ENCODE measurements at regions not wholly inside any gene's neighbourhood (a gene's known extent, or its start where the extent isn't known, plus 50 kb on each side); places are given as distances from the start of the nearest gene placed in this dataset.

DNA sequence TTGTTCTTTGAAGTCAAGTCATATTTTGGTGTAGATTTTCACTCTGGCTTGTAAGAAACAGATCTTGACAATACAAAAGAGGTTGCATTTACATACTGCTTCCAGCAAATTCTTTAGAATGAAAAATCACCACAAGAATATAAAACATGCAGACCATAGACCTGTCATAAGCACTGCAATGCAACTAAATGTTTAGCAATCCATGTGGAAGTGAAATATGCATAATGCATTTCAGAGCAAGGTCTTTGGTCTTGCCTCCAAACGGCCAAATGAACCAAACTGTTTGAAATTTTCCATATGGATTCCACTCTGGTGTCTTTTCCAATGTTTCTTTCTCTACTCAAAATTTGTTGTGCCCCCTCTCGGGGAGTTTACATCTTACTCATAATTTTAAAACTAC lies 271.0 kb upstream of the CDH20 start (continued):
- TF ChIP-seq EP400 (IDR thresholded peaks at IDR 0.05) = no peak

DNA sequence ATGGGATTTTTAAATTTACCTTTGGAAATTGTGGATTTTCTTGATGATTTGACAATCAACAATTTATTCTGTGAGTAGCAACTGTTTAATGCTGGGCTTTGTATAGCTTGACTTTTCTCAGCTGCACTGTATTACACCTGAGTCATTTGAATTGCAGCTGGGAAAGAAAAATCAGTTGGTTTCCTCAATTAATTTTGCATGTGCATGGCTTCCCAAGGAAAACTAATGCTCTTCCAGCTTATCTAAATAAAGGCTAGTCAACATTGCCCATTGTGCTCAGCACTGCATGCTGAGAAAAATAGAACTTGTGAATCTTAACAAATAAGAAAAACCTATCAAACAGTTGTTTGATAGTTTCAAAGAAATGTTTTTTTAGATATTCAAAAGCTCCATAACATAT lies 268.3 kb upstream of the CDH20 start:
- H3K27me3 ChIP-seq (ENCODE audit: control insufficient read depth in 2 of 2, insufficient read depth in 2 of 2, low read length in 2 of 2) = no peaks in the 10 kb centered on the region
- TF ChIP-seq FOXJ2 (tag; IDR thresholded peaks at IDR 0.05) (no peak), ZNF696 (CRISPR knock-in tag; conservative IDR thresholded peaks at IDR 0.05) (no peak), TCF3 (CRISPR knock-in tag; IDR thresholded peaks at IDR 0.05) (no peak), GABPA (tag; conservative IDR thresholded peaks at IDR 0.05; ENCODE audit: low read depth) (no peak), TGIF2 (CRISPR knock-in tag; IDR thresholded peaks at IDR 0.05) (no peak), SETDB1 (IDR thresholded peaks at IDR 0.05; ENCODE audit: low read length) (no peak), ZNF695 (CRISPR knock-in tag; IDR thresholded peaks at IDR 0.05) (no peak), ZNF507 (tag; conservative IDR thresholded peaks at IDR 0.05) (no peak), PRPF4 (IDR thresholded peaks at IDR 0.05; ENCODE audit: insufficient read depth, low read depth, low read length, poor library complexity, severe bottlenecking) (no peak), POLR2H (tag; IDR thresholded peaks at IDR 0.05; ENCODE audit: low read depth) (no peak), CTBP1 (IDR thresholded peaks at IDR 0.05; ENCODE audit: borderline replicate concordance) (no peak), RAD21 (CRISPR knock-in tag; conservative IDR thresholded peaks at IDR 0.05 in 1 of 2, IDR thresholded peaks at IDR 0.05 in 1 of 2) (no peak), MAX (CRISPR knock-in tag; IDR thresholded peaks at IDR 0.05) (no peak)
- TF ChIP-seq, protein P1, sequence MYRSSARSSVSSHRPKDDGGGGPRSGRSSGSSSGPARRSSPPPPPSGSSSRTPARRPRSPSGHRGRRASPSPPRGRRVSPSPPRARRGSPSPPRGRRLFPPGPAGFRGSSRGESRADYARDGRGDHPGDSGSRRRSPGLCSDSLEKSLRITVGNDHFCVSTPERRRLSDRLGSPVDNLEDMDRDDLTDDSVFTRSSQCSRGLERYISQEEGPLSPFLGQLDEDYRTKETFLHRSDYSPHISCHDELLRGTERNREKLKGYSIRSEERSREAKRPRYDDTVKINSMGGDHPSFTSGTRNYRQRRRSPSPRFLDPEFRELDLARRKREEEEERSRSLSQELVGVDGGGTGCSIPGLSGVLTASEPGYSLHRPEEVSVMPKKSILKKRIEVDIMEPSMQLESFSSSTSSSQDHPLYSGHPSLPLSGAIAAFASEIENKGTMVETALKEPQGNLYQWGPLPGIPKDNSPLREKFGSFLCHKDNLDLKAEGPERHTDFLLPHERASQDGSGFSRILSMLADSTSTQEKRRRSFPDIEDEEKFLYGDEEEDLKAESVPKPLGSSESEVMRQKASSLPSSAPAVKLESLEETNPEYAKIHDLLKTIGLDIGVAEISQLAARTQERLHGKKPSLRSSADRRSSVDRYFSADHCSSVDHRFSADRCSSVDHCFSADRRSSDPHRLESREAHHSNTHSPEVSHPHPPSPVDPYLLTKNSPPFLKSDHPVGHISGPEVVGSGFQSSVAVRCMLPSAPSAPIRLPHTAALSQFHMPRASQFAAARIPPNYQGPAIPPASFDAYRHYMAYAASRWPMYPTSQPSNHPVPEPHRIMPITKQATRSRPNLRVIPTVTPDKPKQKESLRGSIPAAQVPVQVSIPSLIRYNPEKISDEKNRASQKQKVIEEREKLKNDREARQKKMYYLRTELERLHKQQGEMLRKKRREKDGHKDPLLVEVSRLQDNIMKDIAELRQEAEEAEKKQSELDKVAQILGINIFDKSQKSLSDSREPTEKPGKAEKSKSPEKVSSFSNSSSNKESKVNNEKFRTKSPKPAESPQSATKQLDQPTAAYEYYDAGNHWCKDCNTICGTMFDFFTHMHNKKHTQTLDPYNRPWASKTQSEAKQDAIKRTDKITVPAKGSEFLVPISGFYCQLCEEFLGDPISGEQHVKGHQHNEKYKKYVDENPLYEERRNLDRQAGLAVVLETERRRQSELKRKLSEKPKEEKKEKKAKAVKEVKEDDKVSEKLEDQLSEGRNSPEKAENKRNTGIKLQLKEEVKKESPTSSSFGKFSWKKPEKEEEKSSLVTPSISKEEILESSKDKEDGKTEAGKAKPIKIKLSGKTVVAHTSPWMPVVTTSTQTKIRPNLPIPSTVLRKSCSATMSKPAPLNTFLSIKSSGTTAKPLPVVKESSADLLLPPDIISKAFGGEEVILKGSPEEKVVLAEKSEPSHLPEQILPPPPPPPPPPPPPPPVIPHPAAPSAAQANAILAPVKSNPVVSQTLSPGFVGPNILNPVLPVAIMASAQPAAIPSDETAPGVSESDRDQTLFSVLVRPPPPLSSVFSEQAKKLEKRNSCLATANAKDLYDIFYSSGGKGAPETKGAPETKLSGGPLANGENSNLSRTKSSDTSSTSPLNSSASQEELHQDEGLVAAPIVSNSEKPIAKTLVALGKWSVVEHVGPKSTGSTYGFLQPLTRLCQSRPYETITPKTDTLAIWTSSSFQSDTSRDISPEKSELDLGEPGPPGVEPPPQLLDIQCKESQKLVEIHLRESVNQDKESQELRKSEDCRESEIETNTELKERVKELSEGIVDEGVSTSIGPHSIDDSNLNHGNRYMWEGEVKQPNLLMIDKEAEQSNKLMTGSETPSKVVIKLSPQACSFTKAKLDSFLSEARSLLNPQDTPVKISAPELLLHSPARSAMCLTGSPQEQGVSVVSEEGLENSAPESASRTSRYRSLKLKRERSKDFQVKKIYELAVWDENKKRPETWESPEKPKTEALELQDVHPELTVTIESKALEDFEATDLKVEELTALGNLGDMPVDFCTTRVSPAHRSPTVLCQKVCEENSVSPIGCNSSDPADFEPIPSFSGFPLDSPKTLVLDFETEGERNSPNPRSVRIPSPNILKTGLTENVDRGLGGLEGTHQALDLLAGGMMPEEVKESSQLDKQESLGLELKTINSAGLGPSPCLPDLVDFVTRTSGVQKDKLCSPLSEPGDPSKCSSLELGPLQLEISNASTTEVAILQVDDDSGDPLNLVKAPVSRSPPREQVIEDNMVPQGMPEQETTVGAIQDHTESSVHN (IDR thresholded peaks at IDR 0.05; ENCODE audit: borderline replicate concordance in 1 of 2, low read depth in 1 of 2) = no peak

More for the DNA sequence above, 268.3 kb upstream of the CDH20 start:
- H3K9me1 ChIP-seq (ENCODE audit: control insufficient read depth, insufficient read depth, low read length) = no peaks in the 10 kb centered on the region
- FAIRE-seq (no peak), DNase-seq (ENCODE audit: extremely low read depth in 1 of 4, low spot score in 3 of 4) (no peak), ATAC-seq (no peak)
- CTCF ChIA-PET (ENCODE audit: low intra/inter-chr PET ratio) = no interaction called here
- H3K4me2 ChIP-seq (ENCODE audit: insufficient read depth, low read length) = no peak overlapping the region
- no peaks in the 10 kb centered on the region for H3K79me2 ChIP-seq (ENCODE audit: control insufficient read depth, insufficient read depth, low read length)
- in situ Hi-C loops (cut with MboI) = no loop called here
- no peak overlapping the region for H2AFZ ChIP-seq (ENCODE audit: low read depth, low read length)
- no peak overlapping the region for H3K9ac ChIP-seq (ENCODE audit: insufficient read depth in 1 of 2, low read depth in 2 of 2, low read length in 2 of 2)
- no peaks in the 10 kb centered on the region for H4K20me1 ChIP-seq (replicated peaks; ENCODE audit: control insufficient read depth, insufficient read depth, low read length)
- POLR2A ChIA-PET = no interaction called here
- no peaks in the 10 kb centered on the region for H3K9me3 ChIP-seq (replicated peaks; ENCODE audit: control insufficient read depth, insufficient read depth, low read depth, low read length)
- H3K4me1 ChIP-seq (replicated peaks in 1 of 2; ENCODE audit: control insufficient read depth in 2 of 2, insufficient read depth in 2 of 2, low read length in 2 of 2) = no peaks in the 10 kb centered on the region
- no TSS peak for BruUV-seq (replicated peaks)
- no peaks in the 10 kb centered on the region for H3K36me3 ChIP-seq (ENCODE audit: control insufficient read depth, insufficient read depth, low read length)
- H3K27ac ChIP-seq (ENCODE audit: extremely low read depth, low read depth, low read length) = no peak overlapping the region
- intact Hi-C loops (cut with micrococcal nuclease) = no loop called here
- no peak overlapping the region for H3K4me3 ChIP-seq
